IMR-90 (cell line): ENCODE measurements at regions not wholly inside any gene's neighbourhood (a gene's known extent, or its start where the extent isn't known, plus 50 kb on each side); places are given as distances from the start of the nearest gene placed in this dataset.

Source experiments
- ATAC-seq: fragments of 200-7000 bp; cut with Tn5 transposase; 2 replicates; pipeline ENCODE4 v1.9.1; 2020; ENCODE audit warnings: low read depth, mild to moderate bottlenecking, moderate library complexity
- BruUV-seq: library from RNA; stranded (reverse); fragments of 400-500 nt; replicated peaks from 2 replicates; lab custom pipeline; 2021; lab: Mats Ljungman, UMichigan
- CTCF ChIA-PET: fragments of 300-600 bp; formaldehyde crosslinking; extraction: SDS; loops from one replicate; lab custom pipeline; 2021; ENCODE audit warnings: antibody characterized with exemption; lab: Yijun Ruan, JAX
- POLR2A ChIA-PET: fragments of 300-600 bp; sonication (Branson Sonifier 250); formaldehyde crosslinking; loops from one replicate; lab custom pipeline; 2022; ENCODE audit warnings: antibody characterized with exemption; ENCODE audit not compliant: unreplicated experiment; lab: Charles Lee
- DNase-seq: peaks from one replicate; pipeline ENCODE4 v3.0.0; 2013
- H2AFZ ChIP-seq: replicated peaks from 2 replicates; pipeline ENCODE3; 2013; ENCODE audit warnings: low read length, mild to moderate bottlenecking; ENCODE audit not compliant: poor library complexity
- H2AK5ac ChIP-seq: 2 replicates; pipeline ENCODE4 v1.6.1; 2013; ENCODE audit warnings: low read depth, low read length, inconsistent platforms
- H2AK9ac ChIP-seq: replicated peaks from 2 replicates; pipeline ENCODE3; 2013; ENCODE audit warnings: mild to moderate bottlenecking, low read depth, low read length, moderate library complexity; ENCODE audit not compliant: poor library complexity
- H2BK120ac ChIP-seq: 2 replicates; pipeline ENCODE4 v1.6.1; 2013; ENCODE audit warnings: low read depth, low read length, inconsistent platforms
- H2BK15ac ChIP-seq: 3 replicates; pipeline ENCODE4 v1.6.1; 2013; ENCODE audit warnings: low read depth, low read length, inconsistent platforms
- H2BK20ac ChIP-seq: 2 replicates; pipeline ENCODE4 v1.6.1; 2013; ENCODE audit warnings: low read depth, mild to moderate bottlenecking, inconsistent platforms, low read length, moderate library complexity
- H2BK5ac ChIP-seq: 2 replicates; pipeline ENCODE4 v1.6.1; 2013; ENCODE audit warnings: mild to moderate bottlenecking, low read depth, low read length, inconsistent platforms; ENCODE audit not compliant: poor library complexity, severe bottlenecking
- H3K14ac ChIP-seq: replicated peaks from 2 replicates; pipeline ENCODE4 v1.6.1; 2013; ENCODE audit warnings: low read depth, low read length, inconsistent platforms
- H3K18ac ChIP-seq: 2 replicates; pipeline ENCODE4 v1.6.1; 2013; ENCODE audit warnings: low read depth, low read length, control low read depth
- H3K23ac ChIP-seq: 2 replicates; pipeline ENCODE4 v1.6.1; 2013; ENCODE audit warnings: low read depth, low read length, inconsistent platforms
- H3K27ac ChIP-seq: 2 replicates; pipeline ENCODE4 v1.5.1; 2013; ENCODE audit warnings: mild to moderate bottlenecking, control low read depth, low read length; ENCODE audit not compliant: insufficient read depth
- H3K27me3 ChIP-seq: 2 replicates; pipeline ENCODE4 v1.6.1; 2013; ENCODE audit warnings: low read length; ENCODE audit not compliant: control insufficient read depth, insufficient read depth
- H3K36me3 ChIP-seq: 2 replicates; pipeline ENCODE4 v1.6.1; 2013; ENCODE audit warnings: low read length, mixed read lengths; ENCODE audit not compliant: control insufficient read depth, insufficient read depth
- H3K4ac ChIP-seq: 2 replicates; pipeline ENCODE4 v1.6.1; 2013; ENCODE audit warnings: low read depth, low read length, inconsistent platforms
- H3K4me1 ChIP-seq: 2 replicates; pipeline ENCODE4 v1.6.1; 2013; ENCODE audit warnings: low read length, mixed read lengths; ENCODE audit not compliant: control insufficient read depth, insufficient read depth
- H3K4me2 ChIP-seq: 2 replicates; pipeline ENCODE4 v1.6.1; 2013; ENCODE audit warnings: low read depth, mild to moderate bottlenecking, control low read depth, low read length, moderate library complexity
- H3K4me3 ChIP-seq: 2 replicates; pipeline ENCODE4 v1.5.1; 2013; ENCODE audit warnings: low read depth, mild to moderate bottlenecking, control low read depth, low read length, moderate library complexity; ENCODE audit not compliant: insufficient read depth
- H3K56ac ChIP-seq: 2 replicates; pipeline ENCODE4 v1.6.1; 2013; ENCODE audit warnings: low read length, inconsistent platforms; ENCODE audit not compliant: insufficient read depth; ENCODE audit errors: extremely low read depth
- H3K79me1 ChIP-seq, 2 experiments: 2 replicates each; pipeline ENCODE4 v1.6.1; 2013; ENCODE audit warnings: low read length in 2 of 2, inconsistent platforms in 1 of 2, low read depth in 1 of 2
- H3K9ac ChIP-seq: 2 replicates; pipeline ENCODE4 v1.6.1; 2013; ENCODE audit warnings: low read depth, low read length, control low read depth
- H3K9me1 ChIP-seq: 2 replicates; pipeline ENCODE4 v1.6.1; 2013; ENCODE audit warnings: low read length, inconsistent platforms; ENCODE audit not compliant: insufficient read depth
- H3K9me3 ChIP-seq: 2 replicates; pipeline ENCODE4 v1.6.1; 2013; ENCODE audit warnings: low read length; ENCODE audit not compliant: control insufficient read depth, insufficient read depth
- H4K20me1 ChIP-seq: 2 replicates; pipeline ENCODE4 v1.6.1; 2013; ENCODE audit warnings: low read length, inconsistent platforms; ENCODE audit not compliant: insufficient read depth
- H4K5ac ChIP-seq: 2 replicates; pipeline ENCODE4 v1.6.1; 2013; ENCODE audit warnings: mild to moderate bottlenecking, low read depth, low read length, control low read depth
- H4K8ac ChIP-seq, 2 experiments: 2 replicates each; pipeline ENCODE4 v1.6.1; 2013; ENCODE audit warnings: low read depth in 2 of 2, low read length in 2 of 2, control low read depth in 1 of 2, inconsistent platforms in 1 of 2
- H4K91ac ChIP-seq: 2 replicates; pipeline ENCODE4 v1.6.1; 2013; ENCODE audit warnings: low read depth, low read length, inconsistent platforms; ENCODE audit not compliant: insufficient read depth
- CHD1 ChIP-seq: IDR thresholded peaks from 2 replicates; pipeline ENCODE4 v1.6.1; 2012; ENCODE audit warnings: low read depth, low read length, improper control_type of control experiment
- MAFK ChIP-seq: IDR thresholded peaks from 2 replicates; pipeline ENCODE4 v1.6.1; 2012; ENCODE audit warnings: low read depth, low read length, improper control_type of control experiment
- RCOR1 ChIP-seq: IDR thresholded peaks from 2 replicates; pipeline ENCODE4 v1.6.1; 2012; ENCODE audit warnings: mild to moderate bottlenecking, low read length, improper control_type of control experiment; ENCODE audit not compliant: insufficient replicate concordance
- WGBS, 2 experiments: methylation state at CpG; one replicate each; pipeline versions ENCODE4 v1.1.5 to v1.1.7; 2013; ENCODE audit warnings: missing lambda C conversion rate in 2 of 2; ENCODE audit not compliant: insufficient read length in 1 of 2; ENCODE audit errors: extremely low coverage in 2 of 2; 5-methylcytosine and 5-hydroxymethylcytosine counted together
- dilution Hi-C: fragments of 300-500 bp; cut with HindIII; formaldehyde crosslinking; loops from one replicate; pipeline ENCODE4 v1.14.3; 2018; ENCODE audit warnings: low sequenced_read_pairs; ENCODE audit not compliant: unreplicated experiment
- in situ Hi-C: fragments of 300-500 bp; cut with MboI; formaldehyde crosslinking; loops from 3 replicates; pipeline ENCODE4 v1.14.3; 2019; ENCODE audit warnings: low sequenced_read_pairs, inconsistent platforms, mixed read lengths
- intact Hi-C: fragments of 100-400 bp; cut with micrococcal nuclease; formaldehyde crosslinking; loops from 2 replicates; pipeline ENCODE4 v1.10.0; 2022
- TF ChIP-seq, protein P1 (sequence below): conservative IDR thresholded peaks from 2 replicates; pipeline ENCODE4 v1.5.1; 2012; ENCODE audit warnings: mild to moderate bottlenecking, low read depth, low read length, improper control_type of control experiment
- TF ChIP-seq, protein P2 (sequence below): fragments of 150-350 bp; IDR thresholded peaks from 2 replicates; pipeline ENCODE4 v1.6.1; 2017; ENCODE audit warnings: mild to moderate bottlenecking, antibody characterized with exemption, low read length, low read depth

DNA sequence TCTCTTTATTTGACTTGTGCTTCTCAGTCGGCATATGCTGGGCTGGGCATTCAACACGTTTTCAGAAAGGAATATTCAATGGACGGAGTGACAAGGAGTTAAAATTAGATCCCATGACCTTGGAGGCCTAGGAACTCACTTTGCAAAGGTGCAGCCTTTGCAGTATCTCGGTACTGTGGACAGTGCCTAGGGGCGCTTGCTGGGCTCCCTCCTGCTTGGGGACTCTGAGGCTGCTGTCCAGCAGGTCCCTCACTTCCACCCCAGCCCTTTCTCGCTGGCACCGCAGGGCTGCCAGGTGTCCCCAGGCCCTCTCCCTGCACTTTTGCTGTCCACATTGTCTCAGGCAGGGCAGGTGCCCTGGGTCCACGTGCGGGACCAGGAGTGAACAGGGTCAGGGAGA is 255.5 kb upstream of the B3GAT1 start:
- Histone ChIP-seq H3K4me1 (no peaks in the 10 kb centered on the region), H2BK20ac (no peak overlapping the region), H3K4ac (no peak overlapping the region), H3K4me2 (no peak overlapping the region), H4K20me1 (no peaks in the 10 kb centered on the region), H3K27ac (no peak overlapping the region), H3K4me3 (no peak overlapping the region), H3K23ac (no peak overlapping the region), H3K14ac (no peak overlapping the region), H2BK15ac (no peak overlapping the region), H4K8ac (no peak overlapping the region), H2AK9ac (no peak overlapping the region), H3K9me3 (peaks cover 68% of the 10 kb centered on the region), H2BK5ac (no peak overlapping the region), H4K91ac (no peak overlapping the region), H3K9ac (no peak overlapping the region), H3K9me1 (no peaks in the 10 kb centered on the region), H4K5ac (no peak overlapping the region), H2AK5ac (no peak overlapping the region), H3K18ac (no peak overlapping the region), H3K79me1 (no peaks in the 10 kb centered on the region), H3K36me3 (no peaks in the 10 kb centered on the region), H2BK120ac (no peak overlapping the region), H3K56ac (no peak overlapping the region), H3K27me3 (no peaks in the 10 kb centered on the region), H2AFZ (no peak overlapping the region)
- TF ChIP-seq RCOR1: no peak
- TF ChIP-seq, protein P1, sequence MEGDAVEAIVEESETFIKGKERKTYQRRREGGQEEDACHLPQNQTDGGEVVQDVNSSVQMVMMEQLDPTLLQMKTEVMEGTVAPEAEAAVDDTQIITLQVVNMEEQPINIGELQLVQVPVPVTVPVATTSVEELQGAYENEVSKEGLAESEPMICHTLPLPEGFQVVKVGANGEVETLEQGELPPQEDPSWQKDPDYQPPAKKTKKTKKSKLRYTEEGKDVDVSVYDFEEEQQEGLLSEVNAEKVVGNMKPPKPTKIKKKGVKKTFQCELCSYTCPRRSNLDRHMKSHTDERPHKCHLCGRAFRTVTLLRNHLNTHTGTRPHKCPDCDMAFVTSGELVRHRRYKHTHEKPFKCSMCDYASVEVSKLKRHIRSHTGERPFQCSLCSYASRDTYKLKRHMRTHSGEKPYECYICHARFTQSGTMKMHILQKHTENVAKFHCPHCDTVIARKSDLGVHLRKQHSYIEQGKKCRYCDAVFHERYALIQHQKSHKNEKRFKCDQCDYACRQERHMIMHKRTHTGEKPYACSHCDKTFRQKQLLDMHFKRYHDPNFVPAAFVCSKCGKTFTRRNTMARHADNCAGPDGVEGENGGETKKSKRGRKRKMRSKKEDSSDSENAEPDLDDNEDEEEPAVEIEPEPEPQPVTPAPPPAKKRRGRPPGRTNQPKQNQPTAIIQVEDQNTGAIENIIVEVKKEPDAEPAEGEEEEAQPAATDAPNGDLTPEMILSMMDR: no peak
- TF ChIP-seq, protein P2, sequence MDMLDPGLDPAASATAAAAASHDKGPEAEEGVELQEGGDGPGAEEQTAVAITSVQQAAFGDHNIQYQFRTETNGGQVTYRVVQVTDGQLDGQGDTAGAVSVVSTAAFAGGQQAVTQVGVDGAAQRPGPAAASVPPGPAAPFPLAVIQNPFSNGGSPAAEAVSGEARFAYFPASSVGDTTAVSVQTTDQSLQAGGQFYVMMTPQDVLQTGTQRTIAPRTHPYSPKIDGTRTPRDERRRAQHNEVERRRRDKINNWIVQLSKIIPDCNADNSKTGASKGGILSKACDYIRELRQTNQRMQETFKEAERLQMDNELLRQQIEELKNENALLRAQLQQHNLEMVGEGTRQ: no peak
- TF ChIP-seq MAFK: no peak
- TF ChIP-seq CHD1: no peak
- BruUV-seq: no TSS peak
- ChIA-PET CTCF (no interaction called here), POLR2A (no interaction called here)
- ATAC-seq (no peak), DNase-seq (no peak)
- intact Hi-C loops: no loop called here
- WGBS, 2 experiments: 38% methylated on average over 6 of the region's 9 CpGs; no CpG with 5 or more reads in 1 of the 2 experiments
- in situ Hi-C loops: no loop called here
- dilution Hi-C loops: no loop called here
